ENCODE measurements at regions not wholly inside any gene's neighbourhood (a gene's known extent, or its start where the extent isn't known, plus 50 kb on each side); places are given as distances from the start of the nearest gene placed in this dataset.

GRCh38 chr7:12820777-12821176, 133.3 kb downstream of the ARL4A start:
- Histone ChIP-seq H3K4me3 (replicated peaks; ENCODE audit: insufficient read depth, low read length) (no peak overlapping the region), H3K27me3 (ENCODE audit: insufficient read depth, poor library complexity, severe bottlenecking) (no peaks in the 10 kb centered on the region), H3K27ac (replicated peaks) (no peak overlapping the region)
- TF ChIP-seq, protein P1, sequence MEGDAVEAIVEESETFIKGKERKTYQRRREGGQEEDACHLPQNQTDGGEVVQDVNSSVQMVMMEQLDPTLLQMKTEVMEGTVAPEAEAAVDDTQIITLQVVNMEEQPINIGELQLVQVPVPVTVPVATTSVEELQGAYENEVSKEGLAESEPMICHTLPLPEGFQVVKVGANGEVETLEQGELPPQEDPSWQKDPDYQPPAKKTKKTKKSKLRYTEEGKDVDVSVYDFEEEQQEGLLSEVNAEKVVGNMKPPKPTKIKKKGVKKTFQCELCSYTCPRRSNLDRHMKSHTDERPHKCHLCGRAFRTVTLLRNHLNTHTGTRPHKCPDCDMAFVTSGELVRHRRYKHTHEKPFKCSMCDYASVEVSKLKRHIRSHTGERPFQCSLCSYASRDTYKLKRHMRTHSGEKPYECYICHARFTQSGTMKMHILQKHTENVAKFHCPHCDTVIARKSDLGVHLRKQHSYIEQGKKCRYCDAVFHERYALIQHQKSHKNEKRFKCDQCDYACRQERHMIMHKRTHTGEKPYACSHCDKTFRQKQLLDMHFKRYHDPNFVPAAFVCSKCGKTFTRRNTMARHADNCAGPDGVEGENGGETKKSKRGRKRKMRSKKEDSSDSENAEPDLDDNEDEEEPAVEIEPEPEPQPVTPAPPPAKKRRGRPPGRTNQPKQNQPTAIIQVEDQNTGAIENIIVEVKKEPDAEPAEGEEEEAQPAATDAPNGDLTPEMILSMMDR (IDR thresholded peaks at IDR 0.05; ENCODE audit: insufficient read depth, low read length), result no peak
- TF ChIP-seq POLR2AphosphoS5 (IDR thresholded peaks at IDR 0.05; ENCODE audit: low read depth), result no peak
- no peak for TF ChIP-seq SPI1 (IDR thresholded peaks at IDR 0.05; ENCODE audit: borderline replicate concordance, low read depth)
- DNase-seq (ENCODE audit: low read depth in 1 of 2, low spot score in 1 of 2), result no peak

- Histone ChIP-seq H3K27ac (replicated peaks) (no peak overlapping the region), H3K4me3 (replicated peaks; ENCODE audit: insufficient read depth, low read length) (no peak overlapping the region), H3K27me3 (ENCODE audit: insufficient read depth, poor library complexity, severe bottlenecking) (no peaks in the 10 kb centered on the region)
- no peak for DNase-seq (ENCODE audit: low read depth in 1 of 2, low spot score in 1 of 2)
- no peak for TF ChIP-seq REST (IDR thresholded peaks at IDR 0.05; ENCODE audit: insufficient replicate concordance, low read depth)
- TF ChIP-seq SPI1 (IDR thresholded peaks at IDR 0.05; ENCODE audit: borderline replicate concordance, low read depth), result no peak
- TF ChIP-seq, protein P1 (IDR thresholded peaks at IDR 0.05; ENCODE audit: insufficient read depth, low read length), result no peak
- TF ChIP-seq GABPA (IDR thresholded peaks at IDR 0.05; ENCODE audit: low read depth), result no peak
- no peak for TF ChIP-seq POLR2AphosphoS5 (IDR thresholded peaks at IDR 0.05; ENCODE audit: low read depth)
Measured at GRCh38 chr7:12821746-12822145, 134.3 kb downstream of the ARL4A start.

DNA sequence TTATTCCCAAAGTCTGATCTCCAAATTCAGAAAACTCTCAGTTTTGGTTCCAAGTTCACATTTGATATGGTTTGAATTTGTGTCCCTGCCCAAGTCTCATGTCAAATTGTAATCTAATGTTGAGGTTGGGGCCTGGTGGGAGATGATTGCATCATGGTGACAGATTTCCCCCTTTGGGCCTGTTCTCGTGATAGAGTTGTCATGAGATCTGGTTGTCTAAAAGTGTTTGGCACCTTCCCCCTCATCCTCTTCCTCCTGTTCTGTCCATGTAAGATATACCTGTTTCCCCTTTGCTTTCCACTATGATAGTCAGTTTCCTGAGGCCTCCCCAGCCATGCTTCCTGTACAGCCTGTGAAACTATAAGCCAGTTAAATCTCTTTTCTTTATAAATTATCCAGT, 138.6 kb downstream of the ARL4A start:
- no peak for DNase-seq (ENCODE audit: low read depth in 1 of 2, low spot score in 1 of 2)
- H3K4me3 ChIP-seq (replicated peaks; ENCODE audit: insufficient read depth, low read length), result no peak overlapping the region
- H3K27me3 ChIP-seq (ENCODE audit: insufficient read depth, poor library complexity, severe bottlenecking), result no peaks in the 10 kb centered on the region
- TF ChIP-seq POLR2AphosphoS5 (IDR thresholded peaks at IDR 0.05; ENCODE audit: low read depth) (no peak), SPI1 (IDR thresholded peaks at IDR 0.05; ENCODE audit: borderline replicate concordance, low read depth) (no peak), REST (IDR thresholded peaks at IDR 0.05; ENCODE audit: insufficient replicate concordance, low read depth) (no peak), GABPA (IDR thresholded peaks at IDR 0.05; ENCODE audit: low read depth) (no peak)
- TF ChIP-seq, protein P1 (IDR thresholded peaks at IDR 0.05; ENCODE audit: insufficient read depth, low read length), result no peak
- no peak overlapping the region for H3K27ac ChIP-seq (replicated peaks)

GRCh38 chr7:12827219-12827821, 139.9 kb downstream of the ARL4A start:
- Histone ChIP-seq H3K27me3 (ENCODE audit: insufficient read depth, poor library complexity, severe bottlenecking) (no peaks in the 10 kb centered on the region), H3K4me3 (replicated peaks; ENCODE audit: insufficient read depth, low read length) (no peak overlapping the region), H3K27ac (replicated peaks) (no peak overlapping the region)
- TF ChIP-seq SPI1 (IDR thresholded peaks at IDR 0.05; ENCODE audit: borderline replicate concordance, low read depth), result no peak
- no peak for TF ChIP-seq GABPA (IDR thresholded peaks at IDR 0.05; ENCODE audit: low read depth)
- no peak for TF ChIP-seq REST (IDR thresholded peaks at IDR 0.05; ENCODE audit: insufficient replicate concordance, low read depth)
- no peak for TF ChIP-seq POLR2AphosphoS5 (IDR thresholded peaks at IDR 0.05; ENCODE audit: low read depth)
- TF ChIP-seq, protein P1 (IDR thresholded peaks at IDR 0.05; ENCODE audit: insufficient read depth, low read length), result no peak
- no peak for DNase-seq (ENCODE audit: low read depth in 1 of 2, low spot score in 1 of 2)
